HG02885 (cell line): ENCODE measurements at regions not wholly inside any gene's neighbourhood (a gene's known extent, or its start where the extent isn't known, plus 50 kb on each side); places are given as distances from the start of the nearest gene placed in this dataset.
A peak's percentile ranks its signal among the peaks of the same experiment; 100 is the strongest.

ENCODE experiments used
- ATAC-seq: cut with Tn5 transposase; IDR thresholded peaks from one replicate; pipeline ENCODE4 v1.9.1; 2021; ENCODE audit warnings: mild to moderate bottlenecking; ENCODE audit not compliant: unreplicated experiment, poor library complexity

DNA sequence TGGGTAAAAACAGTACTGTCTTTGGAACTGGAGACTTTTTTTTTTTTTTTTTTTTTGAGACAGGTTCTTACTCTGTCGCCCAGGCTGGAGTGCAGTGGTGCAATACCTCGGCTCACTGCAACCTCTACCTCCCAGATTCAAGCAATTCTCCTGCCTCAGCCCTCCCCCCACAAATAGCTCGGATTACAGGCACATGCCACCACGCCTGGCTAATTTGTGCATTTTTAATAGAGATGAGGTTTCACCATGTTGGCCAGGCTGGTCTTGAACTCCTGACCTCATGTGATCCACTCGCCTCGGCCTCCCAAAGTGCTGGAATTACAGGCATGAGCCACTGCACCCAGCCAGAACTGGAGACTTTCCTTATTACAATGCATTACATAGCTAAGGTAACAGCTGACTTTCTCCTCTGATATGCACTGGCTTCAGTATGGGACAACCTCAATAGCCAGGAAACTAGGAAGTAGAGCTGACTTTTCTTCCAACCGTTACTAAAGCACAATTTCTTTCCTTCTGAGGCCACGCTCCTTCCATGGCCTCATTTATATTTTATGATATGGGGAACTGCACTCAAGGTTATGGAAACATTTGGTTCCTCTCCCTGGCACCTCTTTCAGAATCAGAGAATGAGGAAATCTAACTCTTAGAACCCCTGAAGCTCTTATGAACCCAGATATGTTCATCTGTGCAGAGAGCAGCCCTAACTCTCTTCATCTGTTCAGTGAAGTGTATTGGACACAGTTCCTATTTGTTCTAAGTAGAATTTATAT lies 53.5 kb upstream of the FAM9B start:
- no peak for ATAC-seq

DNA sequence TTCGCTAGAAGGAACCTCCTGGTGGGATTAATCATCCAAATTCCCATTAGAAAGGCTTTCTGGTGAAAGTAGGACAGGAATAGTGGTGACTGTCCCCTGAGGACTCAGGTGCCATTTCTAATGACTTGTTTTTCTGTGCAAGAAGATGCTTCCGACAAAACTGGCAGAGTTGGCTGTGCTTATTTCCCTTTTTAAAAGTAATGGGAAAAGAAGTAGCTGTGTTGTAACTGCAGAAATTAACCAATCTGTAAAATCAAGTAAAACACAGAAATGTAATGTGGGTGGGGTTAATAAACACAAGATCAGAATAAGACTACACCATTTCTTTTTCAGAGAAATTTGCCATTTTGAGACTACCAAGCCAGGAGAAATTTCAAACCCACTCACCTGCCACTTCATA lies 55.0 kb upstream of the FAM9B start:
- ATAC-seq: no peak

GRCh38 chrX:9090766-9091165 lies 56.8 kb upstream of the FAM9B start:
- no peak for ATAC-seq

DNA sequence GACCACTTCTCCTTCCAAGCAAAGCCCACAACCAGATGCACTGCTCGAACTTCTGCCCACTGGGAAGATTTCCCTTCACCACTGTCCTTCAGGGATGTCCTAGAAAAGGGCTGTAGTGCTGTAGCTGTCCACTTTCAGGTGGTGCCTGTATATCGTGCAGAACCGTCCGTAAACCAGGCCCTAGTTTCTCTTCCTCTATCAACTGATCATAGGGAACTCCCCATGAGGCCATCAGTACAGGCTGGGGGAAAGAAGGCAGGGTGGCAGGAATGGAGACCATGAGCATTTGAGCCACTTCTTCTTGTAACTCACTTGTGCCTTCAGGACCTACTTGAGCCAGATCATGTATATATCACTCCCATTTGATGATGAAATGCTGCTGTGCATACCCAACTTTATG lies 57.3 kb upstream of the FAM9B start:
- peak; percentile 50 for ATAC-seq

DNA sequence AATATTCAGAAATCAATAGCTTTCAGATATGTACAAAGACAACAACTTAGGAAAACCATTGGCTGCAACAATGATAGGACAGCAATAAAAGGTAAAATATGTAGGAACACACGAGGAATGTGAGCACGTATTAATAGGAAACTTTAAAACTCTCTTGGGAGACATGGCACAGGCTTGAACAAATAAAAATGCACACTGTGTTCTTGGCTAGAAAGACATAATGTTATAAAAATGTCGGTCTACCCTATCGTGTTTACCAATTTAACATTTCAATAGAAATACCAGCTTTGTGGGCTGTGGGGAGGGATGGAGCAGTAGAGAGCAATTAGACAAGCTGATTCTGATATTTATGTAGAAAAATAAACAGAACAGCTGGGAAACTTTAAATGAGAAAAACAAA lies 69.0 kb upstream of the FAM9B start:
- no peak for ATAC-seq

DNA sequence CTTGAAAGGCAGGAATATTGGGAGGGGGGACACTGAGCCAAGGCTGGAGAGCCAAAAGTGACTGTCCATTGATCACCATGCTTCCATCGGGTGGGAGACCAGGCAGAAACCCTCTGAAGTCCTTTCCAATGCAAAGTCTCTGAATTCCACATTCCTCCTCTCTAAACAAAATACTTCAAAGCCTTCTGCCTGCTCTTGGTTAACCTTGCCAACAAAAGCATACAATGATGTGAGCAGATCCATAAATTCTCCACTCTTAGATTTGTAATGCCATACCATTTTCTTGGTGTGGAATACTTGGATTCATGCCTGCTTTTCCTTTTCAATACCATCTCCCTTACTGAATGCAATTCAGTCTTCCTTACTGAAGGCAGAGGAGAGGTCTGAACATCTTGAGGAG lies 74.1 kb upstream of the FAM9B start:
- ATAC-seq: no peak

DNA sequence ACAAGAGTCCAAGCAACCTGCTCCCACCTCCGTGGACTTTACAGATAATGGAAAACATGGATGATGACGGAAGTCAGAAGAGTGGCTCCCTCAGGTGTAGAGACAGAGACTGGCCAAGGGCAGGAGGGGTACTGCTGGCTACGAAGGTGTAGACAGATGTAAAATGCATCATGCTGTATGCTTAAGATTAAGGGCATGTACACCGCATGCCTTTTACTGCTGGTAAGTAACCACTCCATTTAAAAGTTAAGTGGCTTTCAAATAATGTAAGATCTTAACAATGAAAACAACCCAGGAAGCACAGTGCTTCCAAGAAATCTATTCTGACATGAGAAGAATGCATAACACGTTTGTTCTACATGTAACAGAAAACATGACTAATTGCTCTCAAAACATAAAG lies 76.9 kb upstream of the FAM9B start:
- ATAC-seq: no peak

GRCh38 chrX:9114245-9114644 lies 80.3 kb upstream of the FAM9B start:
- no peak for ATAC-seq

DNA sequence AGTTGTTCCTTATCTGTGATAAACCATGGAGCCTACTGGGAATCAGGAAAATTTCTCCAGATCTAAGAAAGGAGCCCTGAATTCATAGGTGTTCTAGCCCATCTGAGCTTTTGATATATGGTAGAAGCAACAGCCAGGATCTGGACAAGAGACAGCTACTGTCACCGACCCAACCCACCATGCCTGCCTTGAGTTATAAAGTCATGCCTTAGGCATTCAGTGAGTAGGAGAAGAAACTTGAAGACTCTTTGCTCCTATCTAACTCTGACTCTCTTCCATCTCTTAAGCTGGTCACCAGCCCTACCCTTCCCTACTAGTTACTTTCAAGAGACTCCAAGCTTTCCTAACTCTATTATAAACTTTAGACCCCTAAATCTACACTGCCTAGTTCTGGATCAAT lies 83.9 kb upstream of the FAM9B start:
- no peak for ATAC-seq

DNA sequence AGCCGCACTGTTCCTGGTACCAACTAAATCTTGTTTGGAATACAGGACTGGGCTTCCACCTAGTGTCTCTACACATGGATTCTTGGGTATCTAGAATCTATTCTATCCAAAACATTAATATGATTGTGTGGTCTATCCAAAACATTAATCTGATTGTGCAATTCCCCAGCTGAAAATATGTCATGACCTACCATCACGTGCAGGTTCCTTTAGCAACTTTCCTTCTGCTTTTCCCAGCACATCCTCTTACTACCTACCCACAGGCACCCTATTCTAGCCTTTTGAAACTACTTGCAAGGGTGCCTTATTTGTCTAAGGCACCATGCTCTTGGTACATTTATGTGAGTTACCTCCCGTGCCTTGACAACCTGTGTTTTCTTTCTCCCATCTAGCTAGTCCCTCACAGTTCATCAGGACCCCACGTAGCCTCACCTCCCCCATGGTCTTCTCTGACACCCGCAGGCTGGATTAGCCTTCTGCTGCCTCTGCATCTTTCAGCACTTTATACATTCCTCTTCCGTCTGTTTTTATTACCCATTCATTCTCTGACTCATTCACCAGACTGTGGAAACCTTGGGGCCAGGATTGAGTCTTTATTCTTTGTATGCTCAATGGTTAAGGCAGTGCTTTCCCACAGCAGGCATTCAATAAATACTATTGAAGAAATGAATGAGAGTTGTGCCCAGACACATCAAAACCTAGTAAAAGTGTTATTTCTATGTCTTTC lies 88.8 kb upstream of the FAM9B start:
- ATAC-seq: no peak

DNA sequence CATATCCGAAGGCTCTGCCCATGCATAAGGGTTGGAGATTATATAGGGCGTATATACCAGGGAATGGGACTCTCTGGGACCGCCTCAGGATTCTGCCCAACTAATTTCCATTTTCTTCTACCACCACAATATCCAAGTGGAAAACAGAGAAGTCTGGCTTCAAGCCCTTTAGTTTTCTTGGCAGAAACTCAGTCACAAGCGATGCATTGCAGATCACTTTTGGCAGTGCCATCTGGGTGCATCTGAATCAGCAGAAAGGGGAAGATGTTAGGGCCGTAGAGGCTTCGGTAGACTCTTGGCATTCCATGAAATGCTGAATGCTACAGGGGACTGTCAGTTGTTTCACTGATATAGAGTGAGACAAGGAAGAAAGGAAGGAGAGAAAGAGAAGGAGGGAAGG lies 94.1 kb upstream of the FAM9B start:
- no peak for ATAC-seq

GRCh38 chrX:9130031-9130430 lies 96.1 kb upstream of the FAM9B start:
- ATAC-seq: no peak

- no peak for ATAC-seq
Observed at GRCh38 chrX:9131066-9131465, 97.1 kb upstream of the FAM9B start.

- no peak for ATAC-seq
Observed at GRCh38 chrX:9132036-9132638, 98.2 kb upstream of the FAM9B start.

GRCh38 chrX:9133426-9133825 lies 99.5 kb upstream of the FAM9B start:
- no peak for ATAC-seq

DNA sequence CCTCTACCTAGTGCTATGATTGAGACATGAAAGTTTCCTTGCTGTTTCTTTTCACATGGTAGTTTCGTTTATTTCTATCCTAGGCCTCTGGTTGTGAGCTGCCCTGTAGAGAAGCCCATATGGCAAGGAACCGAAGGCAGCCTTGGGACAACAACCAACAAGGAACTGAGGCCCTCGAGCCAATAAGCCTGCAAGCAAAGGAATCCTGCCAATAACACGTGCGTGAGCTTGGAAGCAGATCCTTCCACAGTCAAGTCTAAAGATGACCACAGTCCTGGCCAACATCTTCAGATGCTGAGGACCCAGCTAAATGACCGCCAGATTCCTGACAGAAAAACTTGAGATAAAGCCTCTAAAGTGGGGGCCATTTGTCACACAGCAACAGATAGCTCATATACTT lies 100.4 kb upstream of the FAM9B start:
- no peak for ATAC-seq

GRCh38 chrX:9135901-9136510 lies 102.1 kb upstream of the FAM9B start:
- no peak for ATAC-seq

GRCh38 chrX:9137152-9137551 lies 103.2 kb upstream of the FAM9B start:
- ATAC-seq: no peak

DNA sequence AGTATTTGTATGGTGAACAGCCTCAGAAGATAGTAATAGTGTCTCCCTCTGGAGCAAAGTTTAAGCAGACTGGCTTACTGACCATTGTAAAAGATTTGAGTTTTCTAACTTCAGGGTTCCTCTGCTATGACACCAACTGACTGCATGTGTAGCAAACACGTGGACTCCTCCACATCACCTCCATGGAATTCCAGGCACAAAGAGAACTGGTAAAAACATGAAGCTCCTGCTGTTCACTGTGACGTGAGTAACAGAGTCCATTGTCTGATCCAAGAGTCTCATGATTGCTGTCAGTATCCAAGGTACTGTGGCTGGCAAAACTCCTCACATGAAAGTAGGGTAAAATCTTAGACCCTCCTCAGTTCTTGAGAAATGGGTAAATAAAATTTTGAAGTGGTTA lies 107.6 kb upstream of the FAM9B start:
- ATAC-seq: no peak

GRCh38 chrX:9144701-9145241 lies 110.8 kb upstream of the FAM9B start:
- no peak for ATAC-seq

DNA sequence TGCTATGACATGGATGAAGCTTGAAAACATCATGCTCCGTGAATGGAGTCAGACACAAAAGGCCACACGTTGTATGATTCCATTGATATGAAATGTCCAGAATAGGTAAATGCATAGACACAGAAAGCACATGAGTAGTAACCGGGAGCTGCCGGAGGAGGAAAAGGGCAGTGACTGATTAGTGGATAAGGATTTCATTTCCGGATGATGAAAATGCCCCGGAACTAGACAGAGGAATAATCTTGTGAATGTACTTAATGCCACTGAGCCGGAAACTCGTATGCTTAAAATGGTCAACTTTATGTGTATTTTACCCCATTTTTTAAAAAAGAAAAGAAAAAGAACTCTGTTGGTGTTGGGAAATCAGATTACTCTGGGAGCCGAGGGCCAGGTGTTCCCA lies 112.7 kb upstream of the FAM9B start:
- ATAC-seq: no peak
